Kidney (tissue), 13 donors: ENCODE measurements at regions not wholly inside any gene's neighbourhood (a gene's known extent, or its start where the extent isn't known, plus 50 kb on each side); places are given as distances from the start of the nearest gene placed in this dataset.

Experiments used
- DNase-seq, 5 donors: peaks; one replicate each; pipeline ENCODE4 v3.0.0-alpha.2; 2013 to 2020
- FAIRE-seq: peaks from 2 replicates; lab custom pipeline; 2012; peaks lifted over from hg19 to GRCh38; lab: Jason Lieb, UNC
- H3K27ac ChIP-seq, 2 donors: one replicate each; pipeline ENCODE4 v1.7.0; 2013; ENCODE audit warnings: low read depth in 2 of 2, low read length in 2 of 2, inconsistent platforms in 1 of 2
- H3K27me3 ChIP-seq: one replicate; pipeline ENCODE4 v1.7.1; 2013; ENCODE audit warnings: low read length, inconsistent platforms; ENCODE audit not compliant: control insufficient read depth, insufficient read depth
- H3K36me3 ChIP-seq, 3 donors: one replicate each; pipeline versions ENCODE4 v1.7.0 to v1.7.1; 2013; ENCODE audit warnings: low read length in 3 of 3, control low read depth in 1 of 3, inconsistent platforms in 1 of 3; ENCODE audit not compliant: insufficient read depth in 3 of 3, control insufficient read depth in 2 of 3
- H3K4me1 ChIP-seq, 3 donors: one replicate each; pipeline versions ENCODE4 v1.7.0 to v1.7.1; 2013; ENCODE audit warnings: low read length in 3 of 3, inconsistent platforms in 1 of 3, low read depth in 1 of 3; ENCODE audit not compliant: control insufficient read depth in 2 of 3, insufficient read depth in 2 of 3
- H3K4me3 ChIP-seq, 3 donors: one replicate each; pipeline versions ENCODE4 v1.7.0 to v1.8.1; 2013; ENCODE audit warnings: low read length in 3 of 3, control low read depth in 1 of 3, inconsistent platforms in 1 of 3
- H3K9ac ChIP-seq, 3 donors: one replicate each; pipeline versions ENCODE4 v1.7.0 to v1.7.1; 2013; ENCODE audit warnings: low read length in 3 of 3, control low read depth in 1 of 3, inconsistent platforms in 1 of 3
- H3K9me3 ChIP-seq, 3 donors: one replicate each; pipeline versions ENCODE4 v1.7.0 to v1.7.1; 2013; ENCODE audit warnings: low read length in 3 of 3, control low read depth in 1 of 3, inconsistent platforms in 1 of 3; ENCODE audit not compliant: control insufficient read depth in 2 of 3, insufficient read depth in 1 of 3
- intact Hi-C: fragments of 100-400 bp; cut with DNase I; formaldehyde crosslinking; loops from one replicate; pipeline ENCODE4 v1.11.1; 2022
- TF ChIP-seq, protein P1 (sequence below): IDR thresholded peaks from 3 replicates; pipeline ENCODE4 v1.5.1; 2012; ENCODE audit warnings: mild to moderate bottlenecking, moderate library complexity, borderline replicate concordance; ENCODE audit not compliant: insufficient read depth; ENCODE audit errors: extremely low read depth
- donor health status: control.
- donor health status: control.
- donor health status: control.
- donor health status: control.
- donor health status: control.
- donor health status: DM: yes; HTN: yes; CAD: no.
- donor health status: Normal renal cell carcinoma (clear cell type).

DNA sequence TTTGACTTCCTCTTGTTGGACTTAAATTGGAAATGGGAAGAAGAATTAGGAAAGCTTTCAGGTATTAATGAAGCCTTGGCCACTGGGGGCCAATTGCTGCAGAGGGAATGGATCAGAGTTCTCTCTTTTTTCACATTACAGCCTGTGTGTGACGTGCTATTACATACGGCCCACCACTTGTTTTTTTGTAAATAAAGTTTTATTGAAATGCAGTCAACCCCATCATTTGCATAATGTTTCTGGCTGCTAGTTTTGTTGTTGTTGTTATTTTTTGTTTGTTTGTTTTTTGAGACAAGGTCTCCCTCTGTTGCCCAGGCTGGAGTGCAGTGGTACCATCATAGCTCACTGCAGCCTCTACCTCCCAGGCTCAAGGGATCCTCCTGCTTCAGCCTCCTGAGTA, 98.4 kb downstream of the ASMT start:
- no peaks in the 10 kb centered on the region for H3K27me3 ChIP-seq
- no peak overlapping the region for H3K9ac ChIP-seq
- TF ChIP-seq, protein P1, sequence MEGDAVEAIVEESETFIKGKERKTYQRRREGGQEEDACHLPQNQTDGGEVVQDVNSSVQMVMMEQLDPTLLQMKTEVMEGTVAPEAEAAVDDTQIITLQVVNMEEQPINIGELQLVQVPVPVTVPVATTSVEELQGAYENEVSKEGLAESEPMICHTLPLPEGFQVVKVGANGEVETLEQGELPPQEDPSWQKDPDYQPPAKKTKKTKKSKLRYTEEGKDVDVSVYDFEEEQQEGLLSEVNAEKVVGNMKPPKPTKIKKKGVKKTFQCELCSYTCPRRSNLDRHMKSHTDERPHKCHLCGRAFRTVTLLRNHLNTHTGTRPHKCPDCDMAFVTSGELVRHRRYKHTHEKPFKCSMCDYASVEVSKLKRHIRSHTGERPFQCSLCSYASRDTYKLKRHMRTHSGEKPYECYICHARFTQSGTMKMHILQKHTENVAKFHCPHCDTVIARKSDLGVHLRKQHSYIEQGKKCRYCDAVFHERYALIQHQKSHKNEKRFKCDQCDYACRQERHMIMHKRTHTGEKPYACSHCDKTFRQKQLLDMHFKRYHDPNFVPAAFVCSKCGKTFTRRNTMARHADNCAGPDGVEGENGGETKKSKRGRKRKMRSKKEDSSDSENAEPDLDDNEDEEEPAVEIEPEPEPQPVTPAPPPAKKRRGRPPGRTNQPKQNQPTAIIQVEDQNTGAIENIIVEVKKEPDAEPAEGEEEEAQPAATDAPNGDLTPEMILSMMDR, result no peak
- no peaks in the 10 kb centered on the region for H3K9me3 ChIP-seq
- H3K4me1 ChIP-seq, result no peaks in the 10 kb centered on the region
- no peak for FAIRE-seq
- H3K27ac ChIP-seq, result no peak overlapping the region
- intact Hi-C loops, result no loop called here
- no peaks in the 10 kb centered on the region for H3K36me3 ChIP-seq
- no peak for DNase-seq
- no peak overlapping the region for H3K4me3 ChIP-seq

DNA sequence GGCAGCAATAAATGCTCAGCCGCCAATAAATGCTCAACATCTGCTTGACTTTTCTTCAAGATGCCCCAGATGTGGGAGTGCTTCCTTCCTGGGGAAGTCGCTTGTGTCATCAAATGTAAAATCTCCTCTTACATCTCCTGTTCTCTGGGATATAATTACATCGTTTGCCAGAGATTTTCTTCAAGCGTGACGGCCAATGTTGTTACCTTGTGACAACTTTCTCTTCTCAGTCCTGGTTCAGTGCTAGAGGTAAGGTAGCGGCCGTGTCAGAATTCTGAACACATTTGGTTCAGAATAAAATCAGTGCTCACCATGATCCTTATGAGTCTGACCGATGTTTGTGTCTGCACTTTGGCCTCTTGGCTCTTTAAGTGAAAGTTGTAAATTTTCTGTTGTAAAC, 102.5 kb downstream of the ASMT start:
- no peak overlapping the region for H3K4me3 ChIP-seq
- no peaks in the 10 kb centered on the region for H3K27me3 ChIP-seq
- intact Hi-C loops, result no loop called here
- no peak overlapping the region for H3K27ac ChIP-seq
- H3K36me3 ChIP-seq, result no peaks in the 10 kb centered on the region
- FAIRE-seq (no peak), DNase-seq (peak in 4 of 5 donors; percentile 64 to 90 (median 76))
- TF ChIP-seq, protein P1, result no peak
- no peaks in the 10 kb centered on the region for H3K9me3 ChIP-seq
- H3K4me1 ChIP-seq, result no peaks in the 10 kb centered on the region
- H3K9ac ChIP-seq, result no peak overlapping the region

DNA sequence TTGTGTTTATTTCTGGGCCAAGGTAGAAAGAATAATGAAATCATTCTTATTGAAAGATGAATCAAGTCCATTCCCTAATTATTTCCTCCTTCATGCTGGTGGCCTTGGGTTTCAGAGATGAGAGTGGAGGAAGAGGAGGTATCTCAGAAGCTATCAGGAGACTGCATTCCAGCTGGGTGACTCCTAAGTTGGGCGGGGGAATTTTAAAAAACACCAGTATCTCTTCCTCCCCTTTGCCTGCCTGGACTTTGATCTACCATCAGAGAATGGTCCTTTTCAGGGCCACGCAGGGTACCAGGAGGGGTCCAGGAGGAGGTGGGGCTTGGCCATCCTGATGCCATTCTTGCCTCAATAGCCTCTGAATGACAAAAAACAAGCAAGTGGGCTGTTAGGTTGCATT, 104.4 kb downstream of the ASMT start:
- TF ChIP-seq, protein P1, result no peak
- Histone ChIP-seq H3K27me3 (no peaks in the 10 kb centered on the region), H3K36me3 (no peaks in the 10 kb centered on the region), H3K9me3 (peaks cover 0 to 2% (median 0%) of the 10 kb centered on the region in 3 donors), H3K9ac (no peak overlapping the region), H3K4me1 (no peaks in the 10 kb centered on the region), H3K27ac (no peak overlapping the region), H3K4me3 (no peak overlapping the region)
- FAIRE-seq (no peak), DNase-seq (no peak)
- intact Hi-C loops, result no loop called here

DNA sequence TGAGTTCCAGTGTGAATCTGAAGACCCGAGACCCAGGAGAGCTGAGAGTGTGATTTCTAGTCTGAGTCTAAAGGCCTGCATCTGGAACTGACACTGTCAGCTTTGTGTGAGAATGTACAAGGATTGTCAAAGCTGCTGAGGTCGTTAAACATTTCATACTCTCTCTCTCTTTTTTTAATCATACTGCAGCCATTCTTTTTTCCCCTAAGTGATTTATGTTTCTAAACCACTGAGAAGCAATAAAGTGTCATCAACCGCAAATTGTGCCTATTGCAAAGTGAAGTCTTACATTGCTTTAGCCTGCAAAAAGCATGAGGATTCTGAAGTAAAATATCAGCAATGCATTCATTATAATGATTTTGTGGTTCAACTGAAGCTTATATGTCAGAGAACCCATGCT, 106.0 kb downstream of the ASMT start:
- Histone ChIP-seq H3K27me3 (no peaks in the 10 kb centered on the region), H3K4me3 (no peak overlapping the region), H3K9ac (no peak overlapping the region), H3K9me3 (peaks cover 0 to 3% (median 0%) of the 10 kb centered on the region in 3 donors), H3K4me1 (no peaks in the 10 kb centered on the region), H3K27ac (no peak overlapping the region), H3K36me3 (no peaks in the 10 kb centered on the region)
- intact Hi-C loops, result no loop called here
- TF ChIP-seq, protein P1, result no peak
- DNase-seq (peak in 1 of 5 donors; percentile 5), FAIRE-seq (no peak)
